ENCODE measurements at regions not wholly inside any gene's neighbourhood (a gene's known extent, or its start where the extent isn't known, plus 50 kb on each side); places are given as distances from the start of the nearest gene placed in this dataset.

GRCh38 chr1:163789911-163790310, 468.2 kb downstream of the NUF2 start:
- TF ChIP-seq CTCF (IDR thresholded peaks at IDR 0.05) = no peak
- no peak for TF ChIP-seq POLR2A (IDR thresholded peaks at IDR 0.05)
- no peak for TF ChIP-seq EP300 (IDR thresholded peaks at IDR 0.05)
